ENCODE measurements at regions not wholly inside any gene's neighbourhood (a gene's known extent, or its start where the extent isn't known, plus 50 kb on each side); places are given as distances from the start of the nearest gene placed in this dataset.

- no peak overlapping the region for H3K27ac ChIP-seq
- H3K27me3 ChIP-seq, result no peaks in the 10 kb centered on the region
- no peak for DNase-seq
- H3K9me3 ChIP-seq, result no peaks in the 10 kb centered on the region
- TF ChIP-seq EP300 (IDR thresholded peaks at IDR 0.05), result no peak
- no peak for TF ChIP-seq CTCF (IDR thresholded peaks at IDR 0.05)
- H3K36me3 ChIP-seq, result no peaks in the 10 kb centered on the region
- ATAC-seq (ENCODE audit: low FRiP score in 2 of 2), result no peak
- no peaks in the 10 kb centered on the region for H3K4me1 ChIP-seq
- 91% methylated on average over 3 of the region's 3 CpGs; no CpG with 5 or more reads in 1 of the 2 donors for WGBS, 2 donors
- H3K4me3 ChIP-seq, result no peak overlapping the region
Observed at GRCh38 chr10:130723704-130724103, 587.5 kb downstream of the GLRX3 start.

GRCh38 chr10:130725474-130725970 lies 586.0 kb downstream of the TCERG1L start:
- no peak for DNase-seq
- no peak overlapping the region for H3K4me3 ChIP-seq
- no peaks in the 10 kb centered on the region for H3K27me3 ChIP-seq
- H3K36me3 ChIP-seq, result no peaks in the 10 kb centered on the region
- 79 to 82% methylated on average over 6 to 7 of the region's 7 CpGs for WGBS, 2 donors
- ATAC-seq (ENCODE audit: low FRiP score in 2 of 2), result no peak
- no peak for TF ChIP-seq CTCF (IDR thresholded peaks at IDR 0.05)
- TF ChIP-seq EP300 (IDR thresholded peaks at IDR 0.05), result no peak
- H3K27ac ChIP-seq, result no peak overlapping the region
- no peaks in the 10 kb centered on the region for H3K4me1 ChIP-seq
- no peaks in the 10 kb centered on the region for H3K9me3 ChIP-seq

GRCh38 chr10:130726996-130727725 lies 584.4 kb downstream of the TCERG1L start:
- WGBS, 2 donors, result 88 to 92% methylated on average over 14 to 23 of the region's 23 CpGs
- no peak for ATAC-seq (ENCODE audit: low FRiP score in 2 of 2)
- H3K36me3 ChIP-seq, result no peaks in the 10 kb centered on the region
- no peaks in the 10 kb centered on the region for H3K9me3 ChIP-seq
- no peaks in the 10 kb centered on the region for H3K4me1 ChIP-seq
- TF ChIP-seq POLR2AphosphoS5 (IDR thresholded peaks at IDR 0.05), result no peak
- TF ChIP-seq EP300 (IDR thresholded peaks at IDR 0.05), result no peak
- TF ChIP-seq CTCF (IDR thresholded peaks at IDR 0.05), result no peak
- TF ChIP-seq POLR2A (IDR thresholded peaks at IDR 0.05), result no peak
- no peak overlapping the region for H3K27ac ChIP-seq
- no peak for DNase-seq
- no peaks in the 10 kb centered on the region for H3K27me3 ChIP-seq
- no peak overlapping the region for H3K4me3 ChIP-seq

GRCh38 chr10:130727766-130728490 lies 583.6 kb downstream of the TCERG1L start:
- H3K4me1 ChIP-seq, result no peaks in the 10 kb centered on the region
- ATAC-seq (ENCODE audit: low FRiP score in 2 of 2) (no peak), DNase-seq (no peak)
- H3K9me3 ChIP-seq, result no peaks in the 10 kb centered on the region
- TF ChIP-seq EP300 (IDR thresholded peaks at IDR 0.05), result no peak
- TF ChIP-seq CTCF (IDR thresholded peaks at IDR 0.05), result no peak
- no peak for TF ChIP-seq POLR2AphosphoS5 (IDR thresholded peaks at IDR 0.05)
- no peak for TF ChIP-seq POLR2A (IDR thresholded peaks at IDR 0.05)
- H3K27me3 ChIP-seq, result no peaks in the 10 kb centered on the region
- H3K36me3 ChIP-seq, result no peaks in the 10 kb centered on the region
- H3K27ac ChIP-seq, result no peak overlapping the region
- WGBS, 2 donors, result 69 to 72% methylated on average over 15 of the region's 15 CpGs
- H3K4me3 ChIP-seq, result no peak overlapping the region
